Smooth muscle cell (in vitro differentiated cells): ENCODE measurements at regions not wholly inside any gene's neighbourhood (a gene's known extent, or its start where the extent isn't known, plus 50 kb on each side); places are given as distances from the start of the nearest gene placed in this dataset.

Source experiments
- DNase-seq: peaks from one replicate; lab custom pipeline; 2025; ENCODE audit not compliant: unreplicated experiment; lab: John Stamatoyannopoulos, UW
- H2AFZ ChIP-seq: fragments of 200-600 bp; sonication (generic); 2 replicates; pipeline ENCODE4 v1.6.0; 2016; ENCODE audit warnings: antibody characterized with exemption, low read depth, mild to moderate bottlenecking
- H3F3A ChIP-seq: fragments of 200-600 bp; sonication (generic); 2 replicates; pipeline ENCODE4 v1.6.0; 2017; ENCODE audit warnings: antibody characterized with exemption, low read depth
- H3K27ac ChIP-seq: fragments of 200-600 bp; sonication (generic); 2 replicates; pipeline ENCODE4 v1.5.1; 2016; ENCODE audit warnings: low read depth, mild to moderate bottlenecking
- H3K27me3 ChIP-seq: fragments of 200-600 bp; sonication (generic); 2 replicates; pipeline ENCODE4 v1.6.1; 2016; ENCODE audit warnings: low read depth, mild to moderate bottlenecking
- H3K36me3 ChIP-seq: fragments of 200-600 bp; sonication (generic); 2 replicates; pipeline ENCODE4 v1.5.1; 2016; ENCODE audit warnings: low read depth
- H3K4me1 ChIP-seq: fragments of 200-600 bp; sonication (generic); 2 replicates; pipeline ENCODE4 v1.5.1; 2016; ENCODE audit warnings: low read depth
- H3K4me2 ChIP-seq: fragments of 200-600 bp; sonication (generic); 2 replicates; pipeline ENCODE4 v1.6.0; 2016; ENCODE audit warnings: mild to moderate bottlenecking
- H3K4me3 ChIP-seq: fragments of 200-600 bp; sonication (generic); 2 replicates; pipeline ENCODE4 v1.5.1; 2016; ENCODE audit warnings: mild to moderate bottlenecking
- H3K79me2 ChIP-seq: fragments of 200-600 bp; sonication (generic); 2 replicates; pipeline ENCODE4 v1.6.0; 2016; ENCODE audit warnings: low read depth, mild to moderate bottlenecking
- H3K9ac ChIP-seq: fragments of 200-600 bp; sonication (generic); 2 replicates; pipeline ENCODE4 v1.6.0; 2016; ENCODE audit warnings: low read depth
- H3K9me3 ChIP-seq: fragments of 200-600 bp; sonication (generic); replicated peaks from 2 replicates; pipeline ENCODE4 v1.5.1; 2016; ENCODE audit warnings: low read depth
- H4K20me1 ChIP-seq: fragments of 200-600 bp; sonication (generic); 2 replicates; pipeline ENCODE4 v1.6.0; 2016; ENCODE audit warnings: low read depth
- CTCF ChIP-seq: fragments of 200-600 bp; sonication (generic); IDR thresholded peaks from 2 replicates; pipeline ENCODE4 v1.5.1; 2017; ENCODE audit warnings: borderline replicate concordance, mild to moderate bottlenecking, antibody characterized with exemption; ENCODE audit not compliant: insufficient read depth, poor library complexity, severe bottlenecking
- WGBS: methylation state at CpG from one replicate; pipeline ENCODE4 v1.1.7; 2016; ENCODE audit warnings: low lambda C conversion rate; 5-methylcytosine and 5-hydroxymethylcytosine counted together

DNA sequence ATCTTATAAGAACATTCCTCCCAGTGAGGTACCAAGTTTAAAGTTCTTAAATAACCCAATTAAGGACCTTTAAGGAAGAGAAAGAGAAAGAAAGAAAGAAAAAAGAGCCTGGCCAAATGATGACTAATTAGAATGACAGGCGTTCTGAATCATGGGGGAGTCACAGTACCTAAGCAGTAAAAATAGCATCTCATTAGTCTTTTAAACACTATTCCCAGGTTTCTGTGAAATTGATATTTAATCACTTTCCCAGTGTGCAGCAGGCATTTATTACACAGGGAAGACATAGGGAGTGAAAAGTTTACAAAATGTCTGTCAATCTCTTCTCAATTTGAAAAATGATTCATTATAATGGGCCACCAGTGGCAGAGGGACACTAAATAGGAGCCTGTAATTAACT is 251.4 kb upstream of the MANEA start:
- no peak for DNase-seq
- H3F3A ChIP-seq = no peaks in the 10 kb centered on the region
- H2AFZ ChIP-seq = no peak overlapping the region
- 42% methylated on average over 1 of the region's 1 CpG for WGBS
- H3K36me3 ChIP-seq = no peaks in the 10 kb centered on the region
- no peak overlapping the region for H3K27ac ChIP-seq
- no peak overlapping the region for H3K9ac ChIP-seq
- no peaks in the 10 kb centered on the region for H3K27me3 ChIP-seq
- no peaks in the 10 kb centered on the region for H4K20me1 ChIP-seq
- H3K4me3 ChIP-seq = no peak overlapping the region
- H3K4me1 ChIP-seq = no peaks in the 10 kb centered on the region
- H3K79me2 ChIP-seq = no peaks in the 10 kb centered on the region
- TF ChIP-seq CTCF = no peak
- no peaks in the 10 kb centered on the region for H3K9me3 ChIP-seq
- no peak overlapping the region for H3K4me2 ChIP-seq

- Histone ChIP-seq H3K27ac (no peak overlapping the region), H3K4me3 (no peak overlapping the region), H3K4me1 (no peaks in the 10 kb centered on the region), H3K36me3 (no peaks in the 10 kb centered on the region), H3K9me3 (no peaks in the 10 kb centered on the region), H3K4me2 (no peak overlapping the region), H3K9ac (no peak overlapping the region), H3F3A (no peaks in the 10 kb centered on the region), H3K79me2 (no peaks in the 10 kb centered on the region), H3K27me3 (no peaks in the 10 kb centered on the region), H4K20me1 (no peaks in the 10 kb centered on the region), H2AFZ (no peak overlapping the region)
- WGBS = 82% methylated on average over 2 of the region's 2 CpGs
- no peak for DNase-seq
- TF ChIP-seq CTCF = no peak
Measured at GRCh38 chr6:95328231-95328630, 249.1 kb upstream of the MANEA start.

DNA sequence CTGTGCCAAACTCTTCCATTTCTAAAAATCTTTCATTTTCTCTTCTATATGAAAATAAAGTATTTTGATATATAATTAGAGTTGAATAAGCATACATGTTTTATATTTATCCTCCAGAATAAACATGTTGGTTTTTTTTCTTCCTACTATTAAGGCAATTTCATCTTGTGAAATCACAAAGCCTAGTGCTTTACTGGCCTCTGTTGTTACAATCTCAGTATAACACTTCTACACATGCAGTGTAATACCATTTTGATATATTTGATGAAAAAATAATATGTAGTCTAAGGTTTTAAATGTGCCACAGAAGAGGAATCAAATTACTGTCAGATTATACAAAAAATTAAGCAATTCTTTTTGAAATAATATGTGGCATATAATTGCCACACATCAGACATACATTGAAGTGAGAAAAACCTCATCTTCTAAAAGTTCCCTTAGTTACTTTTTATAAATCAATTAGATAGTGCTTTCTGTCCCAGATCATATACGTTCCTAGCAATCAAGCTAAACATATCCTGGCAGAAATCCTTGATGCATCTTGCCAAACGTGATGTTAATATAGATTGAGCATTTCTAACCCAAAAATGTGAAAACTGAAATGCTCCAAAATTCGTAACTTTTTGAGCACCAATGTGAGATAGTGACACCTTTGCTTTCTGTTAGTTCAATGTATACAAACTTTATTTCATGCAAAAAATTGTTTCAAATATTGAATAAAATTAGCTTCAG is 225.1 kb upstream of the MANEA start:
- Histone ChIP-seq H3F3A (no peaks in the 10 kb centered on the region), H3K9me3 (no peaks in the 10 kb centered on the region), H3K4me3 (no peak overlapping the region), H3K9ac (no peak overlapping the region), H3K36me3 (no peaks in the 10 kb centered on the region), H2AFZ (no peak overlapping the region), H3K27ac (no peak overlapping the region), H3K4me2 (no peak overlapping the region), H3K79me2 (no peaks in the 10 kb centered on the region), H3K27me3 (no peaks in the 10 kb centered on the region), H3K4me1 (no peaks in the 10 kb centered on the region), H4K20me1 (no peaks in the 10 kb centered on the region)
- WGBS = 69% methylated on average over 3 of the region's 3 CpGs
- DNase-seq = no peak
- TF ChIP-seq CTCF = peak; percentile 28

DNA sequence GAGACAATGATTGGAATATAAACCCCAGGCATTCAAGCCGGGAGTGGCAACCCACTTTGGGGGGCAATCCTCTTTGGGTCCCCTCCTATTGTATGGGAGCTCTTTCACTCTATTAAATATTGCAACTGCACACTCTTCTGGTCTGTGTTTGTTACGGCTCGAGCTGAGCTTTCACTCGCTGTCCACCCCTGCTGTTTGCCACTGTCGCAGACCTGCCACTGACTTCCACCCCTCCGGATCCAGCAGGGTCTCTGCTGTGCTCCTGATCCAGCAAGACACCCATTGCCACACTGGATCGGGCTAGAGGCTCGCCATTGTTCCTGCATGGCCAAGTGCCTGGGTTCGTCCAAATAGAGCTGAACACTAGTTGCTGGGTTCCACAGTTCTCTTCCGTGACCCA is 222.8 kb upstream of the MANEA start:
- Histone ChIP-seq H3K4me3 (no peak overlapping the region), H3K27ac (no peak overlapping the region), H3K4me1 (no peaks in the 10 kb centered on the region), H3K79me2 (no peaks in the 10 kb centered on the region), H3K9me3 (no peaks in the 10 kb centered on the region), H3K9ac (no peak overlapping the region), H3K4me2 (no peak overlapping the region), H3K36me3 (no peaks in the 10 kb centered on the region), H3F3A (no peaks in the 10 kb centered on the region), H3K27me3 (no peaks in the 10 kb centered on the region), H4K20me1 (no peaks in the 10 kb centered on the region), H2AFZ (no peak overlapping the region)
- 95% methylated on average over 10 of the region's 10 CpGs for WGBS
- TF ChIP-seq CTCF = no peak
- DNase-seq = no peak
